HL-60 (cell line): ENCODE measurements at regions not wholly inside any gene's neighbourhood (a gene's known extent, or its start where the extent isn't known, plus 50 kb on each side); places are given as distances from the start of the nearest gene placed in this dataset.

ENCODE experiments used
- DNase-seq, 2 experiments: peaks; one replicate each; pipeline ENCODE4 v3.0.0-alpha.2; 2010 to 2020; ENCODE audit warnings: low read depth in 1 of 2, low spot score in 1 of 2
- H3K27ac ChIP-seq: fragments of 250-450 bp; sonication (Bioruptor Pico); replicated peaks from 2 replicates; pipeline ENCODE4 v1.5.1; 2020; ENCODE audit warnings: mild to moderate bottlenecking, moderate library complexity
- H3K27me3 ChIP-seq: fragments of 250-450 bp; sonication (Bioruptor Pico); 2 replicates; pipeline ENCODE4 v1.5.1; 2021; ENCODE audit warnings: mild to moderate bottlenecking, moderate library complexity; ENCODE audit not compliant: insufficient read depth, poor library complexity, severe bottlenecking
- H3K4me3 ChIP-seq: replicated peaks from 2 replicates; pipeline ENCODE4 v1.5.1; 2011; ENCODE audit warnings: mild to moderate bottlenecking, control low read depth, low read length; ENCODE audit not compliant: insufficient read depth
- CTCF ChIP-seq: IDR thresholded peaks from one replicate; pipeline ENCODE4 v1.5.1; 2011; ENCODE audit warnings: low read length, control low read depth, inconsistent platforms; ENCODE audit not compliant: insufficient read depth
- GABPA ChIP-seq: IDR thresholded peaks from 2 replicates; pipeline ENCODE4 v1.6.1; 2012; ENCODE audit warnings: low read depth
- POLR2AphosphoS5 ChIP-seq: IDR thresholded peaks from 2 replicates; pipeline ENCODE4 v1.6.1; 2012; ENCODE audit warnings: low read depth
- SPI1 ChIP-seq: IDR thresholded peaks from 2 replicates; pipeline ENCODE4 v1.6.1; 2012; ENCODE audit warnings: low read depth, mild to moderate bottlenecking, borderline replicate concordance
- TF ChIP-seq, protein P1 (sequence below): IDR thresholded peaks from 2 replicates; pipeline ENCODE4 v1.6.1; 2012; ENCODE audit warnings: low read depth; ENCODE audit not compliant: insufficient replicate concordance

DNA sequence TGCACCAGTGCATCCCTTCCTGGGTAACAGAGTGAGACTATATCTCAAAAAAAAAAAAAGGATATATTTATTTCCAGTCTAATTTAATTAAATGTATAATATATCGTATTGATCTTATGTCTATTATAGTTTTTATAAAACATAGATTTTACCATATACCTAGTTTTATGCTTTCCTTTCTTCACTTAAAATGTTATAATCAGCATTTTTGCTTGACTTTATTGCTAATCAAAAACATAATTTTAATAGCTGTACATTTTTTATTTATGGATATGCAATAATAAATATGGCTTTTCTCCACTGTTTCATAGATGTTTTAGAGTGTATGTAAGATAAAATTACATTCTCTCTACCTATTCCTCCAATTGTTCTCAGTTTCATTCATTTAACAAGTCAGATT lies 958.0 kb downstream of the EPHA4 start:
- TF ChIP-seq GABPA: no peak
- TF ChIP-seq SPI1: no peak
- no peak for TF ChIP-seq CTCF
- TF ChIP-seq POLR2AphosphoS5: no peak
- TF ChIP-seq, protein P1, sequence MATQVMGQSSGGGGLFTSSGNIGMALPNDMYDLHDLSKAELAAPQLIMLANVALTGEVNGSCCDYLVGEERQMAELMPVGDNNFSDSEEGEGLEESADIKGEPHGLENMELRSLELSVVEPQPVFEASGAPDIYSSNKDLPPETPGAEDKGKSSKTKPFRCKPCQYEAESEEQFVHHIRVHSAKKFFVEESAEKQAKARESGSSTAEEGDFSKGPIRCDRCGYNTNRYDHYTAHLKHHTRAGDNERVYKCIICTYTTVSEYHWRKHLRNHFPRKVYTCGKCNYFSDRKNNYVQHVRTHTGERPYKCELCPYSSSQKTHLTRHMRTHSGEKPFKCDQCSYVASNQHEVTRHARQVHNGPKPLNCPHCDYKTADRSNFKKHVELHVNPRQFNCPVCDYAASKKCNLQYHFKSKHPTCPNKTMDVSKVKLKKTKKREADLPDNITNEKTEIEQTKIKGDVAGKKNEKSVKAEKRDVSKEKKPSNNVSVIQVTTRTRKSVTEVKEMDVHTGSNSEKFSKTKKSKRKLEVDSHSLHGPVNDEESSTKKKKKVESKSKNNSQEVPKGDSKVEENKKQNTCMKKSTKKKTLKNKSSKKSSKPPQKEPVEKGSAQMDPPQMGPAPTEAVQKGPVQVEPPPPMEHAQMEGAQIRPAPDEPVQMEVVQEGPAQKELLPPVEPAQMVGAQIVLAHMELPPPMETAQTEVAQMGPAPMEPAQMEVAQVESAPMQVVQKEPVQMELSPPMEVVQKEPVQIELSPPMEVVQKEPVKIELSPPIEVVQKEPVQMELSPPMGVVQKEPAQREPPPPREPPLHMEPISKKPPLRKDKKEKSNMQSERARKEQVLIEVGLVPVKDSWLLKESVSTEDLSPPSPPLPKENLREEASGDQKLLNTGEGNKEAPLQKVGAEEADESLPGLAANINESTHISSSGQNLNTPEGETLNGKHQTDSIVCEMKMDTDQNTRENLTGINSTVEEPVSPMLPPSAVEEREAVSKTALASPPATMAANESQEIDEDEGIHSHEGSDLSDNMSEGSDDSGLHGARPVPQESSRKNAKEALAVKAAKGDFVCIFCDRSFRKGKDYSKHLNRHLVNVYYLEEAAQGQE: no peak
- no peak for DNase-seq
- Histone ChIP-seq H3K4me3 (no peak overlapping the region), H3K27ac (no peak overlapping the region), H3K27me3 (no peaks in the 10 kb centered on the region)

- no peak overlapping the region for H3K27ac ChIP-seq
- no peak overlapping the region for H3K4me3 ChIP-seq
- H3K27me3 ChIP-seq: no peaks in the 10 kb centered on the region
- DNase-seq: no peak
- TF ChIP-seq CTCF (no peak), POLR2AphosphoS5 (no peak), SPI1 (no peak), GABPA (no peak)
- TF ChIP-seq, protein P1: no peak
Measured at GRCh38 chr2:220619525-220620220, 952.4 kb downstream of the EPHA4 start.

- no peak overlapping the region for H3K4me3 ChIP-seq
- no peak for DNase-seq
- H3K27ac ChIP-seq: no peak overlapping the region
- no peak for TF ChIP-seq POLR2AphosphoS5
- TF ChIP-seq SPI1: no peak
- TF ChIP-seq GABPA: no peak
- TF ChIP-seq, protein P1: no peak
- no peak for TF ChIP-seq CTCF
- H3K27me3 ChIP-seq: no peaks in the 10 kb centered on the region
Measured at GRCh38 chr2:220626603-220627002, 945.5 kb downstream of the EPHA4 start.
